Right ventricle myocardium superior (tissue), 1 donor: ENCODE measurements at regions not wholly inside any gene's neighbourhood (a gene's known extent, or its start where the extent isn't known, plus 50 kb on each side); places are given as distances from the start of the nearest gene placed in this dataset.
"Not testable (repeated sequence)": the region's sequence is repeated elsewhere in the genome, so short reads cannot be mapped to it uniquely, and the experiment has no call there.

Source experiments
- ATAC-seq: fragments of 200-7000 bp; cut with Tn5 transposase; one replicate; pipeline ENCODE4 v1.9.1; 2020; ENCODE audit warnings: mild to moderate bottlenecking; ENCODE audit not compliant: poor library complexity
- DNase-seq: peaks from one replicate; pipeline ENCODE4 v3.0.0-alpha.2; 2020
- intact Hi-C: fragments of 100-400 bp; cut with DNase I; formaldehyde crosslinking; loops from one replicate; pipeline ENCODE4 v1.11.2; 2022
- donor health status: DM: no; HTN: yes; CAD: no; lungs with severe emphysema.

DNA sequence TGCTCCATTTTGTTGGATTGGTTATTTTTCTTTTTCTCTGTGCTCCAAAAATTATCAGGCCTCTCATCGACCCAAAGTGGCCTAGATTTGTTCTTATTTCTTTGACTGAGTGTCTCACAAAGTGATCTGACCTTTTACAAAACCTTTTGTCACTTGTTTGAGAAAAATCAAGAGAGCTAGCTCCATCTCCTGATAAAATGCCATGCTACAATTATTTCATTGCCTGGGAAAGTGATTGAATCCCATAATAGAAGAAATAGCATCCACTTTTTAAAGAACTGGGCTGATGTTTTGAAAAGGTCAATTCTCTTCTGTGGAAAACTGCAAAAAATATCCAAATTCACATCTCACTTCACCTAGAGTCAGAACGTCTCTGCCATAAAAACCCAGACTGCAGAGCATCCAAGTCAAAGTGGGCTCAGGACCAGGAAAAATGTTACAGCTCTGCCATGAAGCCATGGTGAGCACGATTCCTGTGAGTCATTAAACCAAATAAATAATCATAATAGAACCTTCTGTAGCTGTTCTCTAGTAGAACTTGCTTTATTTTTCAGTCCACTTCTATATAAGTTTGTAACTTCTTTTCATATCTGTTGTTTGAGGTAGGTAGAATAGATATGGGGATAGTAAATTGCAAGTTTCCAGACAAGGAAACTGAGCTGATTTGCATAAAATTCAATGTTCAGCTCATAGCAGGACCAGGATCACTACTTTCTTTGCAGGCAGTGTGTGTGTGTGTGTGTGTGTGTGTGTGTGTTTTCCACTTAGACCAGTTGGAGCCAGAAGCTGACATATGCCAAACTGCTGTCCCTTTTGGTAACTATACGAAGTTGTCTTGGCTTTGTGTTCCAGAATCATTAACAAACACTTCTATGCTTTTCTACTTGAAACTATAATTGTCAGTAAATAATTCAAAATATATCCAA, 632.5 kb upstream of the ANKRD30A start:
- intact Hi-C loops: loop anchor here (10.0 kb wide), 1 partner anchor 858 kb away; no protein-coding TSS in a partner anchor
- no peak for ATAC-seq
- DNase-seq: no peak

DNA sequence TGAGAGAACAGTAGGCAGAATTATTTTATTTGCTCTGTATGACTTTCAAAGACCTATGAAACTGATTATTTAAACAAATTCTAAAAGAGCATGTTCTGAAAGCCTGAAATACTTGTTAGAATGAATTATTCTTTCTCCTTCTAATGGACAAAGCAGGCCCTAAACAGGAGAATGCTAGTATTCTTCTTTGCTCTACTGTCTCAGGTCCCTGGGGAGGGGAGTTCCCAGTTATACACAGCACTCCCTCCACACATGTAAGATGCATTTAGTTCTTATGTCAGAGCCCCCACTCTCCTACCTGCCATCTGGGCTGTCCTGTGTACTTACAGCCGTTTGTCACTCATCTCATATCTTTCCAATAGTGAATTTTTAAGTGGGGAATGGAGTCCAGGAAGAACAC, 633.5 kb upstream of the ANKRD30A start:
- ATAC-seq: no peak
- intact Hi-C loops: loop anchor here (10.0 kb wide), 1 partner anchor 857 kb away; no protein-coding TSS in a partner anchor
- no peak for DNase-seq

GRCh38 chr10:36489611-36490228, 635.7 kb upstream of the ANKRD30A start:
- DNase-seq (peak; percentile 49), ATAC-seq (peak; percentile 81)
- intact Hi-C loops: loop anchor here (10.0 kb wide), 1 partner anchor 855 kb away; no protein-coding TSS in a partner anchor

DNA sequence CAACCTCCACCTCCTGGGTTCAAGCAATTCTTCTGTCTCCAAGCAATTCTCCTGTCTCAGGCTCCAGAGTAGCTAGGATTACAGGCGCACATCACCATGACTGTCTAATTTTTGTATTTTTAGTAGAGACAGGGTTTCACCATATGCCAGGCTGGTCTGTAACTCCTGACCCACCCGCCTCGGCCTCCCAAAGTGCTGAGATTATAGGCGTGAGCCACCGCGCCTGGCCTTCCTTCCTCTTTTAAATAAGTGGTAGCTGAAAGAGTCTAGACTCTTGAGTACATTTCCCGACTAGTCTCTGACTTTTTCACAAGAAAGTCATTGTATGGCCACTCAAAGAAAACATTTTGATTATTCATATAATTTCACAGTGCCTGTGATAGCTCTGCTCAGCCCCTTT, 636.2 kb upstream of the ANKRD30A start:
- ATAC-seq (no peak), DNase-seq (no peak)
- intact Hi-C loops: no loop called here

GRCh38 chr10:36488579-36488978, 636.8 kb upstream of the ANKRD30A start:
- ATAC-seq (no peak), DNase-seq (no peak)
- intact Hi-C loops: no loop called here

- DNase-seq (no peak), ATAC-seq (no peak)
- intact Hi-C loops: no loop called here
Observed at GRCh38 chr10:36479073-36479472, 646.3 kb upstream of the ANKRD30A start.

DNA sequence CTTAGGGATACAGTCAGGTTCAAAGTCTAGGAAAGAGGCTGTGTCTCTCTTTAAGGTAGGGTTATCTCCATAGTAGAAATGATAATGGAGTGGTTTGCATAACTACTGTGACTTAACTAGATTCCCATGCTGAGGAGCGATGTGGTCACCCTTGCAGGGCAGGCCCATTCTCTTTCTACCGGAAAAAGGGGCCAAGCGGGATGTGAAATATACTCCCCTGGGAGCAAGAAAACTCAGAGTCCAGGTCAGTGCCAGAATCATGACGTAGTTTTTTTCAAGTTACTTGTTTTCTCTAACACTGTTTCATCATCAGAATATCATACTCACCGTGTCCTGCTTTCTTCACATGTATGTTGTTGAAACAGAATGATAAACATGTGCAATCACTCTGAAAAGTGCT, 649.0 kb upstream of the ANKRD30A start:
- ATAC-seq (no peak), DNase-seq (no peak)
- intact Hi-C loops: no loop called here

GRCh38 chr10:36475746-36476145, 649.7 kb upstream of the ANKRD30A start:
- ATAC-seq: no peak

GRCh38 chr10:36474456-36474855, 650.9 kb upstream of the ANKRD30A start:
- intact Hi-C loops: no loop called here
- ATAC-seq: no peak
- DNase-seq: no peak

More at GRCh38 chr10:36475746-36476145, 649.7 kb upstream of the ANKRD30A start:
- intact Hi-C loops: no loop called here
- DNase-seq: no peak

GRCh38 chr10:36473122-36473521, 652.3 kb upstream of the ANKRD30A start:
- intact Hi-C loops: no loop called here
- DNase-seq: no peak
- no peak for ATAC-seq

- no peak for ATAC-seq
Observed at GRCh38 chr10:36469585-36469984, 655.8 kb upstream of the ANKRD30A start.

DNA sequence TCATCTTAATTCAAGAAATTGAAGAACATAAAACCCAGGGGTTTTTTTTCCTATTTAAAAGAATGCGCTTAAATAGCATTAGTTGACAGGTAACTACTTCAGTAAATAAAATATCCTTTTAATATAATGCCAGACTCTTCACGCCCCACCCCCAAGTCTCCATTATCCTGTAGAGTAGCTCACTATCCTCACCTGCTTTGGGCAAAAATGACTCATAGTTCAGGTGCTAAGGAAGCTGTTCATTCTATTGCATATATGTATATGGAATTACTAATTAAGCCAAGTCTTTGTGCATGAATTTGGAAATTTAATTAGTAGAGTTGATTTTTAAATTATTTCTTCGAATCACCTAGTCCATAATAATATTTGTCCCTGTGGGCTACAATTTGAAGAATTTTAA, 656.8 kb upstream of the ANKRD30A start:
- ATAC-seq: no peak

More at GRCh38 chr10:36469585-36469984, 655.8 kb upstream of the ANKRD30A start:
- no peak for DNase-seq
- intact Hi-C loops: no loop called here

DNA sequence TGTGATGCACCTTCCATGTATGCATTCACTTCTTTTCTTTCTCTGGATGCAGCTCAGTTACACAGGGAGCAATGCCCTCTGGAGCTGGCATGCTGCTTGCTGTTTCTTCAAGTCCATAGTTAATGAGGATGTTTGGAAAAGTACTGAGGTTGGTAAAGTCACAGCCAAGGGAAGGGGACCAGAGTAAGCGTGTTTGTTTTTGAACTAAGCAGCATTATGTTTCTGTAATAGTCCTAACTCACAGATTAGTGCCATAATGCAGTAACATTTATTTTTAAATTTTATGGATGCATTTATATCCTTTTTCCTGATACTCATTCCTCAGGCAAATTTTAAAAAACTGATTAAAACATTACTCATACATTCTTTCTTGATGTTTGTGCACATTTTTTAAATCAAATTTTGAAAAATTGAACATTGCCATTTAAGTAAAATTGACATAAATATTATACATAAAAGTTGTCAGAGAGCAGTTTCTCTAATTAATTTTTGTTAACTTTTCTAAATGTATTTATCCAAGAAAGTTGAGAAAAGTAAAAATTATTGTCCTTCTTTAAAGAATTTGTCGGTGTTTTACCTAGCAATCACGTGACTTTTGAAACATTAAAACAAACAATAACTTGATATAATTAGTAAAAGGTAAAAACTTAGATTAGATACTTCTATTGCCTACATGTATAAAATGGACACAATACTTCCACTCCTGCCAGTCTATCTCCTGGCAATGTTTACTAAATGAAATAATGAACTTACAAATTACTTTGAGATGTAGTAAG, 659.6 kb upstream of the ANKRD30A start:
- DNase-seq (no peak), ATAC-seq (no peak)
- intact Hi-C loops: no loop called here

More for the DNA sequence above, 656.8 kb upstream of the ANKRD30A start:
- intact Hi-C loops: no loop called here
- DNase-seq: no peak

DNA sequence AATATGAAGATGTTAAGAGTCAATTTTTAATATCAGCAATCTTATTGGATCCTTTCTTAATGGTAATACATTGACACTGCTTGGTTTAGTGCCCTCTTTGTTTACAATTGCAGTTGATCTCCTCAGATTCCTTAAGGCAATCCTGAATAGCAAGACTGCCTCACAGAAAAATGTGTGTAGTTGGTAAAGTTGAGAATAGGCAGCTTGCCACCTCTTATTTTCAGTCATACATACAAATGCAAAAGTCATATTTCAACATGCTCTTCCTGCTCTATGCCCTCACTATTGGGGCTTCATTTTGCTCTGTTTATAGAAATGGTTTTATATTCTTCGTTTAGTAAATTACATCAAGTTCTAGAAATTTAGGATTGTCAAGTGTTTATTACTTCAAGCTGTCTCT, 661.1 kb upstream of the ANKRD30A start:
- intact Hi-C loops: no loop called here
- ATAC-seq (no peak), DNase-seq (no peak)

DNA sequence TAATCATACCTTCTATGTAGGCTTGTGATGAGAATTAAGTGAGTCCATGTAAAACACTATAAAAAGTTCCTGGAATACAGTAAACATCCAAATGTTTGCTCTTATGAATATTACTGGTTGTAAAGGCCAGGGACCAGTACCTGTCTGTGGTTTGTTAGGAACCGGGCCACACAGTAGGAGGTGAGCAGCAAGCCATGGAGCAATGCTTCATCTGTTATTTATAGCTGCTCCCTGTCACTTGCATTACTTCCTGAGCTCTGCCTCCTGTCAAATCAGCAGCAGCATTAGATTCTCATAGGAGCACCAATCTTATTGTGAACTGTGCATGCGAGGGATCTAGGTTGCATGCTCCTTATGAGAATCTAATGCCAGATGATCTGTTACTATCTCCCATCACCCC, 662.0 kb upstream of the ANKRD30A start:
- intact Hi-C loops: no loop called here
- ATAC-seq: peak; percentile 75
- no peak for DNase-seq

- DNase-seq (no peak), ATAC-seq (peak; percentile 68)
- intact Hi-C loops: no loop called here
Observed at GRCh38 chr10:36462194-36462593, 663.2 kb upstream of the ANKRD30A start.

GRCh38 chr10:36458437-36458836, 667.0 kb upstream of the ANKRD30A start:
- intact Hi-C loops, ATAC-seq, DNase-seq: not testable (repeated sequence)

- DNase-seq (no peak), ATAC-seq (no peak)
- intact Hi-C loops: no loop called here
Observed at GRCh38 chr10:36457751-36458150, 667.6 kb upstream of the ANKRD30A start.

DNA sequence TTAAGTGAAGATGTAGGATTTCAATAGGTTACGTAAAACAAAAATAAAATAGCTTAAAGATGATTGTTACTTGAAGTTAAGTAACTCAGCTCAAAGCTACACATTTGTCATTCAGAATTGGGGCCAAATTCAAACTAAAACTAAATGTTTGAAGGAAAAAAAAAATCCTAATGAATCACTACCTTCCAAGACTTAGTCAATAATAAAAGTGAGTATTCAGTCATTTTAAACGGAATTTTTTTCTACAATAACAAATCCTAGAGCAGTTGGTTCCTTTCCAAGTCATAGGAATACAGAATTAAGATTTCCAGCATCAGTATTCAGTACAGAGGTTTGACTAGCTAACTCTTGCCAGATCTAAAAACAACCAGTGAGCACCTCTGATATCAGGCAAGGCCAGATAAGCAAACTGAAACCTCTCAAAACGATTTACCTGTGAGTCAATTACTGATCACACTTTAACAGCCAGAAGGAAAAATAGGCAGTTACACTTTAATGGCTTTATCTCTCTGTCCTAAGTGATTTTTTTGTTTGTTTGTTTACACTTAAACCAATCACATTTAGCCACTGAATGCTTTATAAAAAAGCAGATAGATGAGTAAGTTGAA, 669.8 kb upstream of the ANKRD30A start:
- DNase-seq: no peak
- intact Hi-C loops: no loop called here
- ATAC-seq: no peak
